ENCODE measurements at regions not wholly inside any gene's neighbourhood (a gene's known extent, or its start where the extent isn't known, plus 50 kb on each side); places are given as distances from the start of the nearest gene placed in this dataset.

DNA sequence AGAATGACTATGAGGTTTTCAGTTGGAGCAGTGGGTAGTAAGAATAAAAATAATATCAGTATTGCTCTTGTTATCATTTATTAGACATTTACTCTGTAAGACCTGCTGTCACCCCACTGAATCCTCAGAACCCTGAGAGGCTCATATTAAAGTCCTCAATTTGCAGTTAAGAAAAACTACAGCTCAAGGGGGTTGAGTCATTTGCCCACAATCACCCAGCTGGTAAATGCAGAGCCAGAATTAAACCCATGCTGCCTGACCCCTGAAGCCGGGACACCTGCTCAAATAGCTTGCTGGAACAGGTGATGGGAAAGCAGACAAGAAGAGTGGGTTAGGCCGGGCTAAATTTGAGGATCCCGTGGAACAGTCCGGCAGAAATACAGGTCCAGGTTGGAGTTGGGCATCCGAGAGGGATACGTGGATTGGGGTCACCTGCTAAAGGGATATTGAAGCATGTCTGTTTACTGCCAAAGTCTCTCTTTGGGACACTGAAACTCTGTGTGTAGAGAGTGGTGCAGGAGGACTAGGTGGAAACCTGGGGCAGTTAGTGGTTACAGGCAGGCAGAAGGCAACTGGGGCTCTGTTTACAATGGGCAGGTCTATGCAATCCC is 344.1 kb downstream of the CDC5L start:
- no peaks in the 10 kb centered on the region for H3K27me3 ChIP-seq (replicated peaks; ENCODE audit: insufficient read depth)
- no peak for DNase-seq (ENCODE audit: low spot score)
- TF ChIP-seq, protein P1, sequence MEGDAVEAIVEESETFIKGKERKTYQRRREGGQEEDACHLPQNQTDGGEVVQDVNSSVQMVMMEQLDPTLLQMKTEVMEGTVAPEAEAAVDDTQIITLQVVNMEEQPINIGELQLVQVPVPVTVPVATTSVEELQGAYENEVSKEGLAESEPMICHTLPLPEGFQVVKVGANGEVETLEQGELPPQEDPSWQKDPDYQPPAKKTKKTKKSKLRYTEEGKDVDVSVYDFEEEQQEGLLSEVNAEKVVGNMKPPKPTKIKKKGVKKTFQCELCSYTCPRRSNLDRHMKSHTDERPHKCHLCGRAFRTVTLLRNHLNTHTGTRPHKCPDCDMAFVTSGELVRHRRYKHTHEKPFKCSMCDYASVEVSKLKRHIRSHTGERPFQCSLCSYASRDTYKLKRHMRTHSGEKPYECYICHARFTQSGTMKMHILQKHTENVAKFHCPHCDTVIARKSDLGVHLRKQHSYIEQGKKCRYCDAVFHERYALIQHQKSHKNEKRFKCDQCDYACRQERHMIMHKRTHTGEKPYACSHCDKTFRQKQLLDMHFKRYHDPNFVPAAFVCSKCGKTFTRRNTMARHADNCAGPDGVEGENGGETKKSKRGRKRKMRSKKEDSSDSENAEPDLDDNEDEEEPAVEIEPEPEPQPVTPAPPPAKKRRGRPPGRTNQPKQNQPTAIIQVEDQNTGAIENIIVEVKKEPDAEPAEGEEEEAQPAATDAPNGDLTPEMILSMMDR (IDR thresholded peaks at IDR 0.05), result no peak
- no peak overlapping the region for H3K27ac ChIP-seq
- H3K4me1 ChIP-seq (ENCODE audit: control insufficient read depth in 1 of 2, low read depth in 2 of 2), result no peaks in the 10 kb centered on the region
- no peak overlapping the region for H3K4me3 ChIP-seq
- no peaks in the 10 kb centered on the region for H3K9me3 ChIP-seq
- no peaks in the 10 kb centered on the region for H3K36me3 ChIP-seq
- no peak for ATAC-seq (ENCODE audit: insufficient number of reproducible peaks, low FRiP score, low read depth)

DNA sequence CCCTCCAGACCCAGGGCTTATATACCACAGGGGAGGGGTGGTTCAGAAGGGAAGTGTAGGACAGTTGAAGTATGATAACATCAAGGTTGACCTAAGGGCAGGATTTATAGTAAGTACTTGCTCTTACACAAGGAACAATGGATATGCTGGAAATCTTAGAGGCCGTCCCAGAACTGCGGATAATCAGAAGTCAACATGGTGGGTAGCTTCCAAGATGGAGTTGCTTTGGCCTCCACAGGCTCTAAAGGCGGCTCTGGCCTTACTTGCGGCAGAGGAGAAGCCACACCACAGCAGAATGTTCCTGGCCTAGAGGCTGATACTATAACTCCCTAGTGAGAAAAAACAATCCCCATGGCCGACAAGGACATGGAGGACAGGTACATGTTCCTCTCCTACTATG is 344.7 kb downstream of the CDC5L start:
- H3K27me3 ChIP-seq (replicated peaks; ENCODE audit: insufficient read depth), result no peaks in the 10 kb centered on the region
- ATAC-seq (ENCODE audit: insufficient number of reproducible peaks, low FRiP score, low read depth) (no peak), DNase-seq (ENCODE audit: low spot score) (no peak)
- H3K27ac ChIP-seq, result no peak overlapping the region
- H3K36me3 ChIP-seq, result no peaks in the 10 kb centered on the region
- H3K9me3 ChIP-seq, result no peaks in the 10 kb centered on the region
- H3K4me3 ChIP-seq, result no peak overlapping the region
- TF ChIP-seq, protein P1 (IDR thresholded peaks at IDR 0.05), result no peak
- H3K4me1 ChIP-seq (ENCODE audit: control insufficient read depth in 1 of 2, low read depth in 2 of 2), result no peaks in the 10 kb centered on the region

DNA sequence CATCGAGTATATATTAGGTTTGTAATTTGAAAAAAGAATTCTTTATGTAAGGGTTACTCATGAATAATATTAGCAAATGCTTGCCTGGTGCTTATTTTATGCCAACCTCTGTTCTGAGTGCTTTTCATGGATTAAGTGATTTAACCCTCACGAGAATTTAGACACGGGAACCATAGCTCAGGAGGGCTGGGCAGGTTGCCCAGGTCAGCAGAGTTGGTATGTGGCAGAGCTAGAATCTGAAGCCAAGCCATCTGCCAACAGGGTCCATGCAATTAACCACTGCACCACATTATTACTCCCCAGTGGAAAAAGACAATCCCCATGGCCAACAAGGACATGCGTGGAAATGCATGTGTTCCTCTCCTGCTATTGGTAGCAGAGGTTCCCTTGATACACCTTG is 345.6 kb downstream of the CDC5L start:
- Histone ChIP-seq H3K9me3 (no peaks in the 10 kb centered on the region), H3K27ac (no peak overlapping the region), H3K27me3 (replicated peaks; ENCODE audit: insufficient read depth) (no peaks in the 10 kb centered on the region), H3K4me3 (no peak overlapping the region), H3K4me1 (ENCODE audit: control insufficient read depth in 1 of 2, low read depth in 2 of 2) (no peaks in the 10 kb centered on the region), H3K36me3 (no peaks in the 10 kb centered on the region)
- DNase-seq (ENCODE audit: low spot score), result no peak
- TF ChIP-seq, protein P1 (IDR thresholded peaks at IDR 0.05), result no peak
- ATAC-seq (ENCODE audit: insufficient number of reproducible peaks, low FRiP score, low read depth), result no peak

DNA sequence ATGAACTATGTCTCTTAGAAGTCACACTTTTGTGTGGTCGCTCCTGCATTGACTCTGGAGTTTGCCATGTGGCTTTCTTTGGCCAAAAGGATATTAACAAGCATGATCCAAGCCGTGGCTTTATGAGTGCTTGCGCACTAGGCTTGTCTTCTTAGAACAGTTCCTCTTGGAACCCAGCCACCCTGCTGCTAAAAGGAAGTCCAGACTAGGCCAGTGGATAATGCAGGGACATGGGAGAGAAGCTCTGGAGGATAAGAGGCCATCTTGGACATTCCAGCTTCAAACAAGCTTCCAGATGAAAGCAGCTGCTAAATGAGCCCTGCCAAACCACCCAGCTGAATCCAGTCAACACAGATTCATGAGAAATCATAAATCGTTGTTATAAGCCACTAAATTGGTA is 346.4 kb downstream of the CDC5L start:
- Histone ChIP-seq H3K27ac (no peak overlapping the region), H3K36me3 (no peaks in the 10 kb centered on the region), H3K9me3 (no peaks in the 10 kb centered on the region), H3K4me3 (no peak overlapping the region), H3K27me3 (replicated peaks; ENCODE audit: insufficient read depth) (no peaks in the 10 kb centered on the region), H3K4me1 (ENCODE audit: control insufficient read depth in 1 of 2, low read depth in 2 of 2) (no peaks in the 10 kb centered on the region)
- TF ChIP-seq, protein P1 (IDR thresholded peaks at IDR 0.05), result no peak
- ATAC-seq (ENCODE audit: insufficient number of reproducible peaks, low FRiP score, low read depth) (no peak), DNase-seq (ENCODE audit: low spot score) (no peak)

DNA sequence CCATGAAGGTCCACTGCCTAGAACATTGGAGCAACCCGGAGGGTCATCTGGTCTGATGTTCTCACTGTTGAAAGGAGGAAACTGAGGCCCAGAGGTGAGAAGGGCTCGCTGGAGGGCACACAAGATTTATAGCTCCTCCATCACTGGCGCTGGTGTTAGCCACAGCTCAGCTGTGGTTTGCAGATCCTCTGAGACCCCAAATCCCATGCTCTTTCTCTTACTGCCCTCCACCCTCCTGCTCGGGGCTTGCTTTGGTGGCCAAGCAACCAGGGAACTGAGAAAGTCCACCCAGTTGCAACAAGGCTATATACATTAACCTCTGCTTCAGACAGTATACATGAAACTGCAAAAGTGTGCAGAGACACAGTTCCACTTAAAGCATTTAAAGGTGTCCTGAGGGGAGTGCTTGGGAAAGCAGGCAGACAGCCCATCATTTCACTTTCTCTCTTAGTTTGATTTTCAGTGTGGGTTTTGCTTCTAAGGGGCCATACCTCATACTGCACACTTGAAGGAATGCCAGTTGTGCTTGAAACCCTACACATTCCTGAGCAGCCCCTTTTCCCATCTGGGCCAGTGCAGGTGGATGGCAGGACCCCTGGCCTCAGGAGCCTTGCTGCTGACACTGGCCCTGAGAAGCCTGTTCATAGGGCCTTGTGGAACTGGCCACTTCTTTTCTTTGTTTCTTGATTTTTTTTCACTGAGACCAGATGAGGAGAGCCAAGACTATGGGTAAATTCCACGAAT is 347.6 kb downstream of the CDC5L start:
- no peak overlapping the region for H3K27ac ChIP-seq
- H3K4me1 ChIP-seq (ENCODE audit: control insufficient read depth in 1 of 2, low read depth in 2 of 2), result no peaks in the 10 kb centered on the region
- H3K9me3 ChIP-seq, result no peaks in the 10 kb centered on the region
- no peaks in the 10 kb centered on the region for H3K36me3 ChIP-seq
- TF ChIP-seq, protein P1 (IDR thresholded peaks at IDR 0.05), result no peak
- ATAC-seq (ENCODE audit: insufficient number of reproducible peaks, low FRiP score, low read depth), result no peak
- no peak for DNase-seq (ENCODE audit: low spot score)
- H3K27me3 ChIP-seq (replicated peaks; ENCODE audit: insufficient read depth), result no peaks in the 10 kb centered on the region
- H3K4me3 ChIP-seq, result no peak overlapping the region

All from thoracic aorta (tissue), 2 donors.